Liver (tissue), 8 donors: ENCODE measurements at regions not wholly inside any gene's neighbourhood (a gene's known extent, or its start where the extent isn't known, plus 50 kb on each side); places are given as distances from the start of the nearest gene placed in this dataset.

Experiments
- DNase-seq: peaks from one replicate; pipeline ENCODE4 v3.0.0-alpha.2; 2017; ENCODE audit warnings: low spot score
- H3K27ac ChIP-seq, 2 donors: one replicate each; pipeline ENCODE4 v1.7.0; 2013; ENCODE audit warnings: inconsistent platforms in 2 of 2, low read length in 2 of 2, control low read depth in 1 of 2, low read depth in 1 of 2, mild to moderate bottlenecking in 1 of 2
- H3K27me3 ChIP-seq, 4 donors: one replicate each; pipeline versions ENCODE4 v1.6.1 to v1.7.0; 2013; ENCODE audit warnings: low read length in 3 of 4, inconsistent platforms in 1 of 4, mild to moderate bottlenecking in 1 of 4, moderate library complexity in 1 of 4; ENCODE audit not compliant: control insufficient read depth in 4 of 4, insufficient read depth in 4 of 4
- H3K36me3 ChIP-seq, 4 donors: one replicate each; pipeline versions ENCODE4 v1.6.1 to v1.7.0; 2013; ENCODE audit warnings: low read length in 3 of 4, mild to moderate bottlenecking in 3 of 4, low read depth in 1 of 4, moderate library complexity in 1 of 4; ENCODE audit not compliant: control insufficient read depth in 4 of 4, insufficient read depth in 3 of 4
- H3K4me1 ChIP-seq, 4 donors: one replicate each; pipeline versions ENCODE4 v1.6.1 to v1.7.0; 2013; ENCODE audit warnings: low read length in 3 of 4, mild to moderate bottlenecking in 3 of 4, moderate library complexity in 1 of 4; ENCODE audit not compliant: control insufficient read depth in 4 of 4, insufficient read depth in 4 of 4
- H3K4me3 ChIP-seq, 3 donors: one replicate each; pipeline versions ENCODE4 v1.6.1 to v1.7.0; 2013; ENCODE audit warnings: low read length in 3 of 3, control low read depth in 1 of 3, low read depth in 1 of 3, mild to moderate bottlenecking in 1 of 3
- H3K9ac ChIP-seq, 2 donors: one replicate each; pipeline ENCODE4 v1.7.0; 2013; ENCODE audit warnings: low read length in 2 of 2, mild to moderate bottlenecking in 2 of 2, moderate library complexity in 2 of 2, control low read depth in 1 of 2, low read depth in 1 of 2
- H3K9me3 ChIP-seq, 4 donors: one replicate each; pipeline versions ENCODE4 v1.6.1 to v1.7.0; 2013; ENCODE audit warnings: low read length in 3 of 4; ENCODE audit not compliant: control insufficient read depth in 4 of 4
- ATF3 ChIP-seq: IDR thresholded peaks from 2 replicates; pipeline ENCODE4 v1.6.1; 2016; ENCODE audit warnings: antibody characterized with exemption
- FOXA1 ChIP-seq: IDR thresholded peaks from 2 replicates; pipeline ENCODE4 v1.6.1; 2016; ENCODE audit warnings: antibody characterized with exemption
- HNF4A ChIP-seq, 2 donors: conservative IDR thresholded peaks; 2 replicates each; pipeline ENCODE4 v1.6.1; 2016; ENCODE audit warnings: antibody characterized with exemption in 2 of 2, mild to moderate bottlenecking in 2 of 2
- MAX ChIP-seq: IDR thresholded peaks from 2 replicates; pipeline ENCODE4 v1.6.1; 2016; ENCODE audit warnings: antibody characterized with exemption
- NR2F2 ChIP-seq: IDR thresholded peaks from 2 replicates; pipeline ENCODE4 v1.6.1; 2016; ENCODE audit warnings: antibody characterized with exemption
- RAD21 ChIP-seq, 2 donors: IDR thresholded peaks; 2 replicates each; pipeline ENCODE4 v1.6.1; 2016; ENCODE audit warnings: antibody characterized with exemption in 2 of 2, mild to moderate bottlenecking in 2 of 2
- REST ChIP-seq: IDR thresholded peaks from 2 replicates; pipeline ENCODE4 v1.6.1; 2016; ENCODE audit warnings: antibody characterized with exemption, mild to moderate bottlenecking
- RXRA ChIP-seq, 2 donors: IDR thresholded peaks; 2 replicates each; pipeline ENCODE4 v1.6.1; 2017 to 2018; ENCODE audit warnings: antibody characterized with exemption in 2 of 2, mild to moderate bottlenecking in 1 of 2
- SP1 ChIP-seq: IDR thresholded peaks from 2 replicates; pipeline ENCODE4 v1.6.1; 2018; ENCODE audit warnings: antibody characterized with exemption, mild to moderate bottlenecking
- TAF1 ChIP-seq: conservative IDR thresholded peaks from 2 replicates; pipeline ENCODE4 v1.6.1; 2016; ENCODE audit warnings: antibody characterized with exemption, mild to moderate bottlenecking
- YY1 ChIP-seq: IDR thresholded peaks from 2 replicates; pipeline ENCODE4 v1.6.1; 2016; ENCODE audit warnings: antibody characterized with exemption, mild to moderate bottlenecking
- WGBS: extraction: QIAGEN DNeasy Blood & Tissue Kit; methylation state at CpG from one replicate; pipeline ENCODE4 v1.1.7; 2013; 5-methylcytosine and 5-hydroxymethylcytosine counted together
- TF ChIP-seq, protein P1 (sequence below): fragments of 150-350 bp; IDR thresholded peaks from 2 replicates; pipeline ENCODE4 v1.5.1; 2017; ENCODE audit warnings: improper control_type of control experiment, low read depth, low read length; ENCODE audit not compliant: missing input control
- donor health status: healthy.
- donor health status: healthy.
- donor health status: healthy.
- donor health status: healthy.
- donor health status: healthy.

DNA sequence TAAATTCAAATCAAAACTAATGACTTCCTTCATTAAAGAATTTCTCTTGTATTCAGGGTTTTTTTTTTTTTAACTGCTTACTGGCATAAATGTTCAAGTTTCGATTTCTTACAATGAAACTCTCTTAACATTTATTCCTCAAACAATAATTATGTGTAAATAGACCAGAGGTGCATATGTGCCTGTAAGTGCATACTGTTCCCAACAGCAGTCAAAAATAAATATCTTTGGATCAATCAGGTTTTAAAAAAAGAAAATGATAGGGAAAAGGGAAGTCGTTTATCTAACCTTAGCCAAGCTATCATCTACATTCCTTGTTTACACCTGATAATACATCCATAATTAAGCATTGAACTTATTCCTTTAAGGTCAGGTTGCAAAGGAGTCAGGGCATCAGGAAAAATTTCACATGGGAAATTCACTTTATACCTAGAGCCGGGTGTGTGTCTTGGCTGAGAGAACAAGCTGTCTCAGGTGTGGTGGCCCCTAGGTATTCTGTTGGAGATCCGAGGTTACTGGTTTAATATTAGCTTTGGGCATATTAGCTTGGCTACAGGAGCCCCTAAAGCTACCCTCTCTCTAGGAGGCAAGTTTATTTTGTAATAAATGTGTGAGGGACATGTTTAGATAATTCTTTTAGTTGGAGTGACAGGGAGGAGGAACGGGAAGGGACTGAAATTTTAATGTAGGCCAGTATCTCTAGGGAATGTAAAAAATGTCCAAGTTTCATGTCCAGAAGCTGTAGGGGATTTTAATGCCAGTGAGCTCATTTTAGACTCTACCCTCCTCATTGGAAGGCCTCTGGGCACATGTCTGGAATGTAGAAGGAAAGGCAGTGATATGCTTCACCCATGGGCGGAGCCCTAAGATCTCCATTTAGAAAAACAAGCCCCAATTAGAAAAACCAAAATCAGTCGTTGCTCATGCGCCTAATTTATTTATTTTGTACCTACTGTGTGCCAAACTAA lies 327.9 kb upstream of the PROX1 start:
- no peak overlapping the region for H3K4me3 ChIP-seq
- no peaks in the 10 kb centered on the region for H3K36me3 ChIP-seq
- WGBS: 81% methylated on average over 8 of the region's 8 CpGs
- no peaks in the 10 kb centered on the region for H3K4me1 ChIP-seq
- TF ChIP-seq HNF4A (conservative IDR thresholded peaks at IDR 0.05) (no peak), SP1 (no peak), TAF1 (no peak), ATF3 (no peak), NR2F2 (no peak), REST (no peak), YY1 (no peak), MAX (no peak), FOXA1 (no peak), RXRA (IDR thresholded peaks at IDR 0.05) (no peak)
- TF ChIP-seq, protein P1, sequence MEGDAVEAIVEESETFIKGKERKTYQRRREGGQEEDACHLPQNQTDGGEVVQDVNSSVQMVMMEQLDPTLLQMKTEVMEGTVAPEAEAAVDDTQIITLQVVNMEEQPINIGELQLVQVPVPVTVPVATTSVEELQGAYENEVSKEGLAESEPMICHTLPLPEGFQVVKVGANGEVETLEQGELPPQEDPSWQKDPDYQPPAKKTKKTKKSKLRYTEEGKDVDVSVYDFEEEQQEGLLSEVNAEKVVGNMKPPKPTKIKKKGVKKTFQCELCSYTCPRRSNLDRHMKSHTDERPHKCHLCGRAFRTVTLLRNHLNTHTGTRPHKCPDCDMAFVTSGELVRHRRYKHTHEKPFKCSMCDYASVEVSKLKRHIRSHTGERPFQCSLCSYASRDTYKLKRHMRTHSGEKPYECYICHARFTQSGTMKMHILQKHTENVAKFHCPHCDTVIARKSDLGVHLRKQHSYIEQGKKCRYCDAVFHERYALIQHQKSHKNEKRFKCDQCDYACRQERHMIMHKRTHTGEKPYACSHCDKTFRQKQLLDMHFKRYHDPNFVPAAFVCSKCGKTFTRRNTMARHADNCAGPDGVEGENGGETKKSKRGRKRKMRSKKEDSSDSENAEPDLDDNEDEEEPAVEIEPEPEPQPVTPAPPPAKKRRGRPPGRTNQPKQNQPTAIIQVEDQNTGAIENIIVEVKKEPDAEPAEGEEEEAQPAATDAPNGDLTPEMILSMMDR: no peak
- no peak overlapping the region for H3K9ac ChIP-seq
- no peaks in the 10 kb centered on the region for H3K27me3 ChIP-seq
- DNase-seq: no peak
- H3K27ac ChIP-seq: no peak overlapping the region
- H3K9me3 ChIP-seq: no peaks in the 10 kb centered on the region

GRCh38 chr1:213661302-213661701 lies 326.5 kb upstream of the PROX1 start:
- no peaks in the 10 kb centered on the region for H3K9me3 ChIP-seq
- WGBS: 88% methylated on average over 9 of the region's 9 CpGs
- no peak overlapping the region for H3K9ac ChIP-seq
- H3K27me3 ChIP-seq: no peaks in the 10 kb centered on the region
- H3K36me3 ChIP-seq: no peaks in the 10 kb centered on the region
- TF ChIP-seq RAD21 (IDR thresholded peaks at IDR 0.05) (no peak), REST (no peak), TAF1 (no peak), SP1 (no peak)
- H3K4me3 ChIP-seq: no peak overlapping the region
- no peaks in the 10 kb centered on the region for H3K4me1 ChIP-seq
- no peak for DNase-seq
- no peak overlapping the region for H3K27ac ChIP-seq
